HEK293T (cell line): ENCODE measurements at regions not wholly inside any gene's neighbourhood (a gene's known extent, or its start where the extent isn't known, plus 50 kb on each side); places are given as distances from the start of the nearest gene placed in this dataset.

Experiments
- ARNT ChIP-seq: fragments of 450-650 bp; IDR thresholded peaks from 2 replicates; pipeline ENCODE4 v1.6.1; 2017; ENCODE audit warnings: mild to moderate bottlenecking
- BHLHE40 ChIP-seq: fragments of 450-650 bp; IDR thresholded peaks from 2 replicates; pipeline ENCODE4 v1.6.1; 2016; ENCODE audit warnings: mild to moderate bottlenecking, moderate library complexity, borderline replicate concordance
- CTBP1 ChIP-seq: fragments of 450-650 bp; IDR thresholded peaks from 2 replicates; pipeline ENCODE4 v1.6.1; 2016; ENCODE audit warnings: borderline replicate concordance
- FOXA1 ChIP-seq: fragments of 450-650 bp; IDR thresholded peaks from 2 replicates; pipeline ENCODE4 v1.6.1; 2016; ENCODE audit warnings: mild to moderate bottlenecking
- HDGF ChIP-seq: fragments of 450-650 bp; IDR thresholded peaks from 2 replicates; pipeline ENCODE4 v1.6.1; 2017; ENCODE audit warnings: antibody characterized with exemption, borderline replicate concordance
- NFRKB ChIP-seq: fragments of 450-650 bp; IDR thresholded peaks from 2 replicates; pipeline ENCODE4 v1.6.1; 2016; ENCODE audit warnings: mild to moderate bottlenecking, moderate library complexity
- PKNOX1 ChIP-seq: fragments of 450-650 bp; IDR thresholded peaks from 2 replicates; pipeline ENCODE4 v1.6.1; 2016
- SP1 ChIP-seq: fragments of 450-650 bp; IDR thresholded peaks from 2 replicates; pipeline ENCODE4 v1.6.1; 2017
- SUZ12 ChIP-seq: fragments of 450-650 bp; IDR thresholded peaks from 2 replicates; pipeline ENCODE4 v1.6.1; 2016; ENCODE audit warnings: mild to moderate bottlenecking

GRCh38 chr17:68190495-68190894 lies 57.3 kb upstream of the AMZ2 start:
- TF ChIP-seq SUZ12 (no peak), SP1 (no peak), FOXA1 (no peak), PKNOX1 (no peak), NFRKB (no peak), BHLHE40 (no peak), ARNT (no peak), CTBP1 (no peak), HDGF (no peak)
